ENCODE measurements at regions not wholly inside any gene's neighbourhood (a gene's known extent, or its start where the extent isn't known, plus 50 kb on each side); places are given as distances from the start of the nearest gene placed in this dataset.
"Not testable (repeated sequence)": the region's sequence is repeated elsewhere in the genome, so short reads cannot be mapped to it uniquely, and the experiment has no call there.

DNA sequence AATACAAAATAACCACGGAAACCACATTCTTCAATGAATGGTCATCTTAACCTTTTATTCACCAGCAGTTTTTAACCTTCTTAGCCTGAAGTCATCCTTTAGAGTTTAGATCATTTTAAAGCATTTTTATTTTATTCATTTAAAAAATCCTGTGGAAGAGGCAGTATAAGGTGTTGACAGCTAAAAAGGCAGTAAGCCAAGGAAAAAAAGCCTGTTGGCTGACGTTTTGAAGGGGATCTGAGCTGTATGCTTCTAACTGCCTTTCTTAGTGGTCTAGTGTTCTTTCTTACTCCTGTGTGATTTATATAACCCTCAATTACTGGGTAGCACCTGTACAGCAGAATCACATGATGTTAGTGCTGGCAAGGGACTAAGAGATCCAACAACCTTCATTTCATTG lies 438.3 kb upstream of the SEL1L start:
- DNase-seq: no peak

DNA sequence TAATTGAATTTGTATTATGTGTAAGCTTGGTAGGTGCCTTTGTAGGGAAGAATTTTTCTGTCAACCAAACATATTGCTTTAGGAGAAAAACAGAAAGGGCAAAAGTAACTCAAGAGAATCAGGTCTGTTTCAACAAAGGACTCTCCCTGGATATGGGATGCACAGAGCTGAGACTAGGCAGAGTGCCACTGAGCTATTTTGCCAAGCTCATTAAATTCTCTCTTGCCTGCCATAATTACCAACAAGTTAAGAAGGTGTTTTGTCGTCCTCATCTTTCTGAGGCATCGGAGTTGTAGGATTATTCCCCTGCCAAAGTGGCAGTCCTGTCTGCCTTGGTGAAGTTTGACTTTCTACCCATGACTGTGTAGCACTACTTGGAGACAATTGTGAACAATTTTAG lies 438.9 kb upstream of the SEL1L start:
- no peak for DNase-seq

DNA sequence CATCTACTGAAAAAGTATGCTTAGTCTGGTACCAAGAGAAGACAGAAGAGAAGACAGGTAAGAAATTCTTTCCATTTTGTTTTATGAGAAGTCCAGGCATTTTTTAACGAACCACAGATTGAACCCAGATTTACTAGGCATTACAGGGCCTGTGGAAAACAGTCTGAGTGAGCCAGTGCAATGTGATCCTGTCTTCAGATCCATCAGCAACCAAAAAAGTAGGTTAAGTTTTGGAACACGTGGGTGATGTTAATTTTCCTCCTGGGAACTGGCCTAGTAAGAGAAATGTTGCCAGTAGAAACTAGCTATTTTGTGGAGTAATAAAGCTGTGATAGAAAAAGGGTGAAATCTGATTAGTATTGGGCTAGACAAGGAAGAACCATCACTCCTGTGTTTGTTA lies 440.9 kb upstream of the SEL1L start:
- no peak for DNase-seq

DNA sequence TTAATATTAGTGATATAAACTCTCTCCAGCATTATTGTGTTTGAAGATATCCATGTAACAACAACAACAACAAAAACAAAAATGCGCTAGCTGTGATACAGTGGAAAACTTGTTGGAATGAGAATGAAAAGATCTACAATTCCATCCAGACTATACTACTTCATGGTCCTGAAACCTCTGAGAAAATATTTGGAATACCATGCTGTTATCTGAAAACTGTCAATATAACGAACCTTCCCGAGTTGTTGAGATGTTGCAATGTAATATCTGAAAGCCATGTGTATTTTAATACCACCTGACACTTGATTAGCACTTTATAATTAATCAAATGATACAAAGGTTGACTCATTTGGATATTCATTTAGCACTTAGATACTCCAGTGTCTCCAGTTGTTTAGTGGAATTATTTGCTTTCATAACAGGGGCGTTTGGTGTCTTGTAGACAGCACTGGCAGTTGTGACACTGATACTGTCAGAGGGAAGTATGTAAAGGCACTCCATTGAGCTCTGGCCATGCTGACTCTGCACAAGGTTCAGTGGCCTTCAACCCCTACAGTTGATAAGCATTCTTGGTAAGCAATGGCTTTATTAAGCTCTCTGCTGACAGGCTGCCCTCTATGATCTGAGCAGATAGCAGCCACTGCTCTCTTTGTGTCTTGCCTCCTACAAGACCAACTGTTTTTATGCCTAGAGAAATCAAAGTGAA lies 447.1 kb upstream of the SEL1L start:
- no peak for DNase-seq

DNA sequence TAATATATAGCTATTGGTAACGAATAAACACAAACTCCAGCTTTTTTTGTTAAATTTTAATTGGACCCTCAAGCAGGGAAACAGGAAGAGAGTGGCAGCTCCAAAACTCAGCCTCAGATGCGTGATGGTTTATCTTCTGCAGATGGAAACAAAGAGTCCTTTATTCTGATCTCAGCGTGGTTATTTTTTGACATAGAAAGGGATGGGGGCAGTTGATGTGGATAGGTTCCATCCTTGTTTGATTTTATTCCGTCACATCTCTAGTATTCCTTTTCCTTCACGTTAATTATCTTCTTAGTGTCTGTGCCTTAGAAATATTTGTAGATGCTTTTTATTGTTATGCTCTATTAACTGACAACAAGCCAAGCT lies 447.6 kb upstream of the SEL1L start:
- no peak for DNase-seq

DNA sequence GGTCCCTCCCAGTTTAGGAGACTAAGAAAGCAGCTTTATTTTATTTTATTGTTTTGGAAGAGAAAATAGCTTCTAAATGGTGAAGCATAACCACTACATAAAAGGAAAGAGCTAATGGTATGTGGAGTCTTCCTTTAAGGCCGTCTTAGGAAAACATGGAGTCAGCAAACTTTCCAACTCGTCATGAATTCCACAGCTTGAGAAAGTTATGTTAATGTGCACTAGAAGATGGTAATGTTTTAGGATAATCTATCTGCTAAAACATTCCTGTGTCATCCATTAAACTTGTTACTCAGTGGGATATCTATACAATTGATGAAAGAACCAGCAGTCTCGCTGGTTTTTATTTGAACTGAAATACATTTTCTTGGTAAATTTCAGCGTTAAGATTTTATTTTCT lies 448.4 kb upstream of the SEL1L start:
- DNase-seq: no peak

DNA sequence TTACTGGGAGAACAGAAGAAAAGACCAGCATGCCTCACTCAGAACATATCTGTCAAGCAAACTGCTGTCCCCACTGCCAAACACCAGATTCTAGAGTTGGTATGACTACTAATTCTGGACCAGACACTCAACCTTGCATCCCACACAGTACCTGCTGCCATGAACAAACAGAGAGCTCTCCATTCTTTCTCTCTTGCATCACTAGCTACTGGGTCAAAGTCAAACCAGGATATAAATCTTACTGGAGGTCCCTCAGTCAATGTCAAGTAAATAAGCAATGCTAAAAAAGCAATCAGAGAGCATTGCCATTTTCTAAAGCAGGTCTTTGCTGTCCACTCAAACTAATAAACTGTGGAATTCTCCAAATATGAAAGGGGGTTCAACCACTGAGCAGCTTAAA lies 452.4 kb upstream of the SEL1L start:
- no peak for DNase-seq

DNA sequence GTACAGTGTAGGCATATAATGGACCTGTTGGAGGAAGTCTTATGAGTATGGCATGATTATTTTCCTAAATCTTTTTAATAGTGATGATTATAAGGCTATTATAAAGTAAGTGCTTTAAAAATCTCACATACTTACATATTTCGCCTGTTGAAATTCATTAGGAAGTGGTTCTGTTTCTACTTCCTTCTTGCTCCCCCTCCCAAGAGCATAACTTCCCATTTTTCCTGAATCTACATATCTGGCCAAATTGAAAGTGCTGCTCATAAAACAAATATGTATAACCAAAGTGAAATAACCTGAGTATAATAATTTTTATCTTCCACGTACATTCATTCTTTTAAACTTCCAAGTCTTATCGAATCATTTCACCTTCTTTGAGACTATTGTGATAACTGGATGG lies 455.6 kb upstream of the SEL1L start:
- no peak for DNase-seq

DNA sequence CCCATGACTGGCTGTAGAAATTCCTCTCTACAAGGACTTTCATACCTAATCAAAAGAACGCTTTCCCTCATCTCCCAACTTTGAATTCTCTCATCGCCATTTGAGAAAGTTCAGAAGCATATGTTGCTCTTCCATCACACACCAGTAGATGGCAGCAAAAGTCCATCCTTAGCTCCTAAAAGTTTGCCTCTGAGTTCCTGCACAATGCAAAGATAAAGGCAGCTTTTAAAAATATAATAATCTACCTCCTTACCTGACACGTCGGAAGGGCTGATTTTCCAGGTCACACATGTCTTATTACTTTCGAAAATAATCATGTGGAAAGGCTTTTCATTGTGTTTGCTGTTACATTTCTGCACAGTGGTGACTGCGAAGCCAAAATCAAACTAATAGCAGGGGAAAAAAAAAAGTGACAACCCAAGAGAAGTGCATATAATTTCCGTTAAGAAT lies 456.7 kb upstream of the SEL1L start:
- peak; percentile 62 for DNase-seq

DNA sequence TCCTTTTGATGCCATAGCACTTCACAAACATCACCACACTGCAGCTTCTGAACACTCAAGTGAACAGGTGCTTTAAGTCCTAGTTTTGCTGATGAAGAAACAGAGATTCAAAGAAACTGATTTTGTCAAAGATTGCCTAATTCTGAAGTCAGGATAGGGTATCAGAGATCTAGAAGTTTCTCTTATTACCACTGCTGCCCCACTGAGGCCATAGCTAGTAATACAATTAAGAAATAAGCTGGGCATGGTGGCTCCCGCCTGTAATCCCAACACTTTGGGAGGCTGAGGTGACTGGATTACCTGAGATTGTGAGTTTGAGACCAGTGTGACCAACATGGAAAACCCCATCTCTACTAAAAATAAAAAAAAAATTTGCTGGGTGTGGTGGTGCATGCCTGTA lies 458.3 kb upstream of the SEL1L start:
- no peak for DNase-seq

DNA sequence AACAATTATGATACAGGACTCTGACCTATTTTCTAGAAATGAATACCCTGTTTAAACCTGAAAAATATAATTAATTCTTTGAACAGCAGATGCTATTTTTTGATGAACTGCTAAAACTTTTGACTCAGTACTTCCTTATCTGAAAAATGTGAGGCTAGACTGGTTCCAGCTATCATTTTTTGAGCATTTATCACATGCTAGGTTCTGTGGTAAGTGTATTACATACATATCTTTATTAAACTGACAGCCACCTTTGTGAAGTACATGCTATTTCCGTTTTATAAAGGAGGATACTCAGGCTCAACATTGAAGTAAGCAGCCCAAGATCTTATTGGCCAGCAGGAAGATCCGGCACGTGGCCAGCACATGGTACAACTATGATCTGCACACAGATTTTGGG lies 459.8 kb upstream of the SEL1L start:
- DNase-seq: no peak

DNA sequence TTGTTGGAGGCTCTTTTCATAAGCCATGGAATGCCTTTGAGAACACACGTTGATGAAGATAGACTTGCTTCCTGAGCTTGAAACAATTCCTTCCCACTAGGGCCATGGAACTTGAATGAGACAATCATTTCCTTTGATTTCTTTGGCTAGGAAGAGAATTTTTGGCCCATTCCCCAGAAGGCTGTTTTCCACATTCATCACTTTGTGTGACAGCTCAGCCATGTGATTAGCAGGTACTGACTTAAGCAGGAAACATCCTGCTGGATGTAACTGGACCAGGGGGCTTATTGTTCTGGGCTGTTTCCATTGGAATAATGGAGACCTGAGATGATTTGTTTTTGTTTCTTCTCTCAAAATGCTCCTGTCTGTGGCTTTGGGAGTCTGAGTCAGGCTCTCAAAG lies 469.8 kb upstream of the SEL1L start:
- no peak for DNase-seq

DNA sequence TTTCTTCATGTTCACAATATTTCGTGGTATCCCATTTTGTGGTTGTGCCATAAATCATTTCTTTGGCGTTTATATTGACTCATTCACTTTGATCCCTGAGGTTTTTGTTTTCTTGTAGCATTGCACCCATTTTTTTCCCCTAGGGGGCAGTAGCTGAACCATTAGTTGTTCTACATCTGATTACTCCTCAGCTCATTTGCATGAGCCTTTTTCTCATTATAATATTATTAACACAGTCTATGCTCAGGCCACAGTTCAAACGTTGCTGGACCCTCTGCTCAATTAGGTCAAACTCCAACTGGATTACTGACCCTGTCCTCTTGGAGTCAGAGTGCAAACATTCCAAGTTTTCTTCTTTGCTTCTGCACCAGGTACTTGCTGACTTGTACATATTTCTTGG lies 475.4 kb upstream of the SEL1L start:
- no peak for DNase-seq

DNA sequence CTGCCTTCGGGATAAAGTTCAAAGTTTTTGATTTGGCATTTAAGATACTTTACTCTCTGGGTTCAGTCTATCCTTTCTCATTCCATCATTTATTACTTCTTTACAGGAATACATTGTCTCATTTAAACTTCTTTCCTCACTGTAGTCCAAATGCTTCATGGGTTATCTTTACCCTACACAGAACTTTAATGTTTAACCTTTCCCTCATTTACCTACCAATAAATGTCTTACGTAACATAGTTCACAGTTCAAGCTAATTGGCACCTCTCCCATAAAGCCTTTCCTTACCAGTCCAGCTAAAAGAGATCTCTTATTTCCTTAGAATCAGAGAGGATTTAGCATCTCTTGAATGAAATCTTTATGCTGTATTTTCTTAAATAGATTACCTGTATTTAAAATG lies 476.3 kb upstream of the SEL1L start:
- DNase-seq: no peak

DNA sequence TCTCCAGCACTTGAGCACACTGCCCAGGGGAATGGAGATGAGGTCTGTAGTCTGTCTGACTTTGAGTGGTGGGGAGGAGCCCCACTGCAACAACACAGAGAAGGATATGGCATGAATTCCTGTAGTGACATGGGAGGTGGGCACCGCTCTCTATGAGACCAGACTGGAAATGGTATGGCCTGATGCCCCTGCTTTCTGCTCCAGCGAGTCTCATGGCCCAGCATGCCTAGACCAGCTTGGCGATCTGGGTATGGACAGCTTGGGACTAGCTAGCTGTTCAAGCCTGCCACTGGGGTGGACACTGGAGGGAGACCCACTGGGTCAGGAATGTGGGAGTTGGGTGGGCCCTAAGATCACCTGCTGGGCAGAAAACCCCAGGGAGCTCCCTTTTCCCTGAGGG lies 477.8 kb upstream of the SEL1L start:
- no peak for DNase-seq

DNA sequence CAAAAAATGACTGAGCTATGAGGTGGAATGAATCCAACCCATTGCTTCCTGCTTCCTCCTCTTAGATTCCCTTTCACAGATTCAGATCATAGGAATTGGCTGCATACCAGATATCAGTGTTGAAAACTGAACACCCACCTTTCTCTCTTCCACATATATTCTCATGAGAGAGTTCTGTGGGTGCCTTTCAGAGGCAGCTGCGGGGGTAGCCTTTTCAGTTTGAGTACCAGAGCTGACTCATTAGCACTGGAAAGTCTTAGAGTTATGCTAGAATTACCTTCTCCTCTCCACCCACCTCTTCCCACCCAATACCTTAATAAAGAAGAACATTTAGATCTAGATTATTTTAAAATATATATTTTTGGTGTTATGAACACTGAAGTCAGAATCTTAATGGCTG lies 495.4 kb upstream of the SEL1L start:
- no peak for DNase-seq

DNA sequence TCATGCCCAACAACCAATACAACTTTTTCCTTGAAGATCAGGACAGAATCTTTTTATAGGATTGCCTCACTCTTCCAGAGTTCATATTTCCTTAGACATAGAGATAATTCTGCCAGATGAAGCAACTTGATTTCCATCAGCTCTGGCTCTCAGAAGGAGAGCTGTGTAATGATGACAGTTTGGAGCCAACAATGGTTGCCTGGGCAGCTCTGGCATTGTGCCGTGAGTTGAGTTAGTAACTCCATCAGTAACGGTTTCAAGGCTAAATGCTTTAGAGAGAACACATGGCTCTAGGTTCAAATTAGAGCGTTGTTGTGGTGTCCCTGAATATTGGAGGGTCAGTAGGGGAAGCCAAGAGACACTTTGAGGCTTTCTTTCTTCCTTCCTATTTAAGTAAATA lies 501.7 kb upstream of the SEL1L start:
- DNase-seq: no peak

DNA sequence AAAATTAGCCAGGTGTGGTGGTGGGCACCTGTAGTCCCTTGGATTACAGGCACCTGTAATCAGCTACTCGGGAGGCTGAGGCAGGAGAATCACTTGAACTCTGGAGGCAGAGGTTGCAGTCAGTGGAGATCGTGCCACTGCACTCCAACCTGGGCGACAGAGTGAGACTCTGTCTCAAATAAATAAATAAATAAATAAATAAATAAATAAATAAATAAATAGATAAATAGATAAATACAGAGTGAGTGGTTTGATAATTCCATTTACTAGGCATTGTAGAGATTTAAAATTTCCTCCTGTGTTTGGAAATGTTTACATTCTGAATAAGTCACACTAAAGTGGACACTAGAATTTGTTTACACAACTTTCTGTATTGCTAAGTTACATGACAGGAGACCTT lies 504.4 kb upstream of the SEL1L start:
- not testable (repeated sequence) for DNase-seq

DNA sequence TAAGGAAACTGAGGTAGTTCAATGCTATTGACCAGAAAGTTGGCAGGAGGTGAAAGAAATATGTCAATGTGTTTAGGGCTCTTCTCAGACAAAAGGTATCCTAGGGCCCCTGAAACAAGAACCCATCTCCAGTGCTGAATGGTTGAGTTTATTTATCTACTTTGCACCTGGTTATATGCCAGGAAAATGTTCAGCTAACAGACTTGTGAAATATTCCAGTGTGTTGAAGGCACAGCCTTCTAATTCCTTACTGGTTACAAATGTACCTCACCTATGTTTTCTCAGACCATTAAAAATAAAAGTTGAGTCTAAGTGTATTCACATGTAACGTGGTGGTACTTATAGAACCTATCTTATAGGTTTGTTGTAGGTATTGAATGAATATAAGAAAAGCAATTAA lies 511.7 kb upstream of the SEL1L start:
- no peak for DNase-seq

DNA sequence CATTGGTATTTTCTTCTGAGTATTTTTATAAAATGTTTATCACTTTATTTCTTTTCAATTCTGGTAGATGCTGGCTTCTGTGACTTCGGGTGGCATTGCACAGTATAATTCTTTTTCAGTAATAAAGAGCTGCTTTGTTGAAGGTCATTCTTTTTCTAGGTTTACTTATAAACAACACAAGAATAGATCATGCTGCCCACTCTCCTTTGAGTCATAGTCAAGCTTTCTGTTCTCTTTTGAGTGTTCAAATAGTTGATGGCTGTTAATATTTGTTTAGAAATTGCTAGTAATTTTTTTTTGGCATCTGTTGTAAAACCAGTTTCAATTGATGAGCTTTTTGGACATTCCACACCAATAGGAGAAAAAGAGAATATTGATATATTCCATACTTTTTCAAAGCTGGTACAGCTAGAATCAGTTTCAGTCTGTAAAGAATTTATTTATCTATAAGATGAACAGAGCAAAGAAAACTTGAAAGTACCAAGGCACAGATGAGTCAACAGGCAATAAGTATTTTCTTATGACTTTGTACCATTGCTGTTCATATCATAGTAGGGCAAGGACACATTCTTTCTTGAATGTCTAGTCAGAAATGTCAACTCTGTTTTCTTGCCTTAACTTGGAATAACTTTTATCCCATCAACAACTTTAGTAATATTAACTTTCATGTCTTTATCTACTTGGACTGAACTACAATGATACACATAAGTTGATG lies 513.0 kb upstream of the SEL1L start:
- DNase-seq: no peak

DNA sequence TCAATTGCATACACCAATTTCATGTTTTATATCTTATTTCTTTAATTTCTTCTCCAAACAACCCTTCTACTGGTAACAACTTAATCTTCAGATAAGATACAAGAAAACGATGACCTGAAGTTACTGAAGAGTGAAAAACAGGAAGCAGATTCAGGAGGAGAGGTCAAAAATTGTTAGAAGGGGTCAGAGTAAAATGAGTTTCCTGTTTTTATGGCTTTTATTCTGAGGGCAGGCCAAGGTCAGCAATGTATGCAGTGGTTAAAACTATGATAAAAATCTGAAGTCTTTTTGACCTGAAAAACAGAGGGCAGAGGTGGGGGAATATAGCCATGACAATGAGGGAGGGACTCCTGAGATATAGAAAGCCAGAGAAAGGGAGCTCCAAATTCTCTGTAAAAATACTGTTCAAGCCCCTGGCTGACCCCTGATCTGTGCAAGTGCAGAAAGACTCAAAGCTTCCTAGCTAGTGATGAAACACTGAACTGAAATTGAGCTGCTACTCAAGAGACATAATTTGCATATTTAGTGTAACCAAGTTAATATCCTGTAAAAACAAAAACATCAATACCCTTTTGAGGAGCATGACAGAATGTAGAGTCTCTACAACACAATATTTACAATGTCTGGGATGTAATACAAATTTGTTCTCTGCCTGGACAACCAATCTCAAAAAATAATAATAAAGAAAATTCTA lies 514.3 kb upstream of the SEL1L start:
- no peak for DNase-seq

DNA sequence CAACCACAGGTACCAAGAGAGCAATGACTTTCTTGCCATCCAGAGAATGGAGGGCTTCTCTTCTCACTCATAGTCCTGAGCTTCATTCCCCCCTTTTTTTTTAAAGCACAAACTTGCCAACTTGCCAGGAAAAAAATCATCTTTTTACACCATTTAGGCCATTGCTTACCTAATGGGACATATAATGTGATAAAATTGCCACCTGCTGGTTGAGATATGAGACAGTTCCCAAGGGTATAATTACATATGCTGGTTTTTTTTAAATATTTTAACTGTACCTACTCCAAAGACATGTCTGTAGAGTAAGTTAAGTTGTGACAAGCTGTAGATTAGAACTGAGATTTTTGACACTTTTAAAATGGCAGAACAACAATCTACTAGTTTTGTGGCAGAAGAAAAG lies 519.1 kb upstream of the SEL1L start:
- no peak for DNase-seq

DNA sequence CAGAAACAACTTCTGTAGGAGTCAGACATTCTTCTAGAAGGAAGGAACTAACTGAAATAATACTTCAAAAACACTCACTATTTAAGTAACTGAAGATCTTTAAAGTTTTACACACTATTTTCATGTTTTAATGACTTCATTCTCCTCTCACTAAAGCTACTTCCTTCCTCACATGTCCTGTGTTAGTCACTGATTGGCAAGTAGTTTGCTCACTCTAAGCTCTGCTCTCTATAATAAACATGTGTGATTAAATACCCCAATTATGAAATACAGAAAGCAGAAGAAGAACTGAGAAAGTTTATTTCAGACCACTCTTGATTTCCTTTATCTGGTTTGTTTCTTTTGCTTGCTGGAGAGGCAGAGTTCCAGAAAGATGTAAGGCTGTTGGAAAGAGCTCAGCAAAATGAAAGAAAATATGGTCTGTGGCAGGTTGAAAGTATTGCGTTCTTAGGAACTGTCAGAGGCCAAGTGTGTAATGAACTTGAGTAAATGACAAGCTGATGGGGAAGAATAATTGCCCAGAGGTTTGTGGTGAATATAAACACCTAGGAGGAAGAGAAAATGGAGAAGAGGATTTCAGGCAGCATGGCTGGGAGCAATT lies 522.0 kb upstream of the SEL1L start:
- DNase-seq: no peak

DNA sequence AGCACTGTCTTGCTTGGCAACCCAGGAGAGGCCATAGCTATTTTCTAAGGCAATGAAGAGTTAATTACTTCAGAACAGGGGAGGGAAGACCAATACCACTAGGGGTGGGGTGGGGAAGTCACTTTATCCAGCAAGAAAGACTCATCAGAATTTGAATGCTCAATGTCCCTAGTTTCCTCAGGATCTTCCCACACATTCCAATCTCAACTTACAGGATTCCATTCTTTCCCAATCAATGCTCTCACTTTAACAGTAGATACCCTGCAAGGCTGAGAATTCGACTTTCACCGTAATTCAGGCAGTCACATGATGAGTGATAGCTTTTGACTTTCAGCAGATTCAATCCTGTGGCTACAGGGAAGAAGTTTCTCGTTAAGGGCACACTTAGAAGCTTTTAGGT lies 526.6 kb upstream of the SEL1L start:
- DNase-seq: no peak

Data from NCI-H510A treated with DMSO at 0.1 percent for 48 hours (cell line).